GM12892 (cell line): ENCODE measurements at regions not wholly inside any gene's neighbourhood (a gene's known extent, or its start where the extent isn't known, plus 50 kb on each side); places are given as distances from the start of the nearest gene placed in this dataset.

Source experiments
- DNase-seq: peaks from one replicate; pipeline ENCODE4 v3.0.0; 2011; ENCODE audit not compliant: insufficient read length
- FAIRE-seq: peaks from 2 replicates; lab custom pipeline; 2011; peaks lifted over from hg19 to GRCh38; lab: Jason Lieb, UNC
- POLR2A ChIP-seq: IDR thresholded peaks from 2 replicates; pipeline ENCODE4 v1.6.1; 2011; ENCODE audit warnings: low read depth, low read length, control low read depth
- POLR2AphosphoS5 ChIP-seq: IDR thresholded peaks from 2 replicates; pipeline ENCODE4 v1.6.1; 2011; ENCODE audit warnings: low read depth, low read length, control low read depth
- TAF1 ChIP-seq: IDR thresholded peaks from 2 replicates; pipeline ENCODE4 v1.6.1; 2011; ENCODE audit warnings: low read depth, mild to moderate bottlenecking, control low read depth, low read length, borderline replicate concordance

- no peak for FAIRE-seq
- TF ChIP-seq POLR2AphosphoS5 (no peak), TAF1 (no peak), POLR2A (no peak)
- no peak for DNase-seq
Measured at GRCh38 chr13:106802917-106803316, 235.0 kb upstream of the ARGLU1 start.

- TF ChIP-seq TAF1 (no peak), POLR2AphosphoS5 (no peak), POLR2A (no peak)
- FAIRE-seq (no peak), DNase-seq (no peak)
Measured at GRCh38 chr13:106799781-106800335, 231.9 kb upstream of the ARGLU1 start.

- DNase-seq (no peak), FAIRE-seq (no peak)
- no peak for TF ChIP-seq POLR2AphosphoS5
- TF ChIP-seq TAF1, result no peak
Measured at GRCh38 chr13:106797081-106797640, 229.2 kb upstream of the ARGLU1 start.

- TF ChIP-seq POLR2A (no peak), TAF1 (no peak), POLR2AphosphoS5 (no peak)
- FAIRE-seq (no peak), DNase-seq (no peak)
Measured at GRCh38 chr13:106796280-106797047, 228.5 kb upstream of the ARGLU1 start.

GRCh38 chr13:106795847-106796246, 227.9 kb upstream of the ARGLU1 start:
- TF ChIP-seq TAF1 (no peak), POLR2AphosphoS5 (no peak), POLR2A (no peak)
- FAIRE-seq (no peak), DNase-seq (no peak)

GRCh38 chr13:106794117-106794516, 226.2 kb upstream of the ARGLU1 start:
- no peak for FAIRE-seq
- DNase-seq, result no peak
- TF ChIP-seq POLR2AphosphoS5 (no peak), TAF1 (no peak), POLR2A (no peak)

GRCh38 chr13:106789911-106790310, 222.0 kb upstream of the ARGLU1 start:
- no peak for DNase-seq

GRCh38 chr13:106786006-106786563, 218.1 kb upstream of the ARGLU1 start:
- no peak for TF ChIP-seq TAF1
- no peak for TF ChIP-seq POLR2AphosphoS5
- TF ChIP-seq POLR2A, result no peak
- FAIRE-seq (no peak), DNase-seq (no peak)

More at GRCh38 chr13:106789911-106790310, 222.0 kb upstream of the ARGLU1 start:
- no peak for TF ChIP-seq TAF1
- TF ChIP-seq POLR2A, result no peak
- TF ChIP-seq POLR2AphosphoS5, result no peak
- FAIRE-seq, result no peak

- DNase-seq (no peak), FAIRE-seq (no peak)
- TF ChIP-seq TAF1, result no peak
- TF ChIP-seq POLR2AphosphoS5, result no peak
- TF ChIP-seq POLR2A, result no peak
Measured at GRCh38 chr13:106774621-106775020, 206.7 kb upstream of the ARGLU1 start.

- TF ChIP-seq POLR2AphosphoS5 (no peak), TAF1 (no peak), POLR2A (no peak)
- DNase-seq, result no peak
- no peak for FAIRE-seq
Measured at GRCh38 chr13:106772006-106772601, 204.2 kb upstream of the ARGLU1 start.

GRCh38 chr13:106768991-106769390, 201.1 kb upstream of the ARGLU1 start:
- FAIRE-seq (no peak), DNase-seq (no peak)
- TF ChIP-seq POLR2AphosphoS5 (no peak), POLR2A (no peak), TAF1 (no peak)
